CD4-positive, alpha-beta T cell treated with Interleukin-6 for 4 hours (primary cell): ENCODE measurements at regions not wholly inside any gene's neighbourhood (a gene's known extent, or its start where the extent isn't known, plus 50 kb on each side); places are given as distances from the start of the nearest gene placed in this dataset.

ENCODE experiments used
- DNase-seq: peaks from one replicate; pipeline ENCODE4 v3.0.0-alpha.2; 2020; ENCODE audit warnings: mixed read lengths

DNA sequence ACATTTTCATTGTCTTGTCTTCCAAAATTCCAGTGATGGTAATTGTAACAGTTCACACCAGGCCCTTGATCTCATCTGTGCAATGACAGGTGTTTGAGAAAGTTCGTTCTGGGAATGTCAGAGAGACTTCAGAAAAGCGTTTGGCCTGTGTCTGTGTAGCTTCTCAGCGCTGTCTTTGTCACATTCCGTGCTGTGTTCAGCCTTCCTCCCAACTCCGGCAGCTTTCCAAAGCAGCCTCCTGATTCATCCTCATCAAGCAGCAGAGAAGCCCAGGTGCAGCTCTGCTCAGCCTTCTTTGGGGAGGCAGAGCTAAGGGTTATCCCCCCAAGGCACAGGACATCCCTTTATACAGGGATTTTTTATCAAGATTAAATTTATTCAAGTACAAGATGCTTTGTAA is 494.0 kb upstream of the SUCLG2 start:
- DNase-seq = no peak

DNA sequence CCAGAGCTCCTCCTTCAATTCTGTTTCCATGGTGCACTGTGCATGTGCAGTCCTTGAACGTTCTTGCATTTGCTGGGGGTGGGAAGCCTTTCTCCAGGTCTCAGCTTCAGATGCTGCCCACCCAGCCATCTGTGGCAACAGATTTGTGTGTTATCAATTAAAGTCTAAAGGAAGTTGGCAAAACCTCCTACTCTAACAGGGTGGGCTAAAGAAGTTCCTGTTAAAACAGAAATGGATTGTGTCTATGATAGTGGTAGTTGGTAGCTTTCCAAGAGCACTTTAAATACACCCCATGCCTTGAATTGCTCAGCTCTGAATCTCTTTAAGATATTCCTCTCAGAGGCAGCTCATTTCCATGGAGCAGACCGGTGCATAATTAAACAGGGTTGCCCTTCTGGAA is 488.0 kb upstream of the SUCLG2 start:
- no peak for DNase-seq

- no peak for DNase-seq
Measured at GRCh38 chr3:68139897-68140296, 485.5 kb upstream of the SUCLG2 start.

- DNase-seq = no peak
Measured at GRCh38 chr3:68136411-68136810, 482.0 kb upstream of the SUCLG2 start.

DNA sequence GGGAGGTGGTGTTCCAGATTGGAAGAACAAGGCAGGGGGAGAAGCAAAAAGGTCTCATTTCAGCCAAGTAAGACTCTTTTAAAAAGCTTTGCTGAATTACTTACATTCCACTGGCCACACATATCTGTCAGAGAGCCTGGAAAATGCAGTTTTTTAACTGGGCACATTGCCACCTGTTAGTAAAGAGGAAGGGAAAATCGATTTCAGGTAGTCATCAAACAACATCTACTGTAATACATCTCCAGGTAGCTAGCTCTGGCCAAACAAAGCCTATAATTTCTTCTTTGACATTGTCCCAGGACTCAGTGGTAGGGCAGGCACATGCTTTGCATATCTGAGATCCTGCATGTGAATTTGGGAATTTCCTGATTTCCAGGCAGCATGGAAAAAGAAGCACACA is 480.7 kb upstream of the SUCLG2 start:
- no peak for DNase-seq

GRCh38 chr3:68129065-68129464 is 474.7 kb upstream of the SUCLG2 start:
- DNase-seq = no peak

DNA sequence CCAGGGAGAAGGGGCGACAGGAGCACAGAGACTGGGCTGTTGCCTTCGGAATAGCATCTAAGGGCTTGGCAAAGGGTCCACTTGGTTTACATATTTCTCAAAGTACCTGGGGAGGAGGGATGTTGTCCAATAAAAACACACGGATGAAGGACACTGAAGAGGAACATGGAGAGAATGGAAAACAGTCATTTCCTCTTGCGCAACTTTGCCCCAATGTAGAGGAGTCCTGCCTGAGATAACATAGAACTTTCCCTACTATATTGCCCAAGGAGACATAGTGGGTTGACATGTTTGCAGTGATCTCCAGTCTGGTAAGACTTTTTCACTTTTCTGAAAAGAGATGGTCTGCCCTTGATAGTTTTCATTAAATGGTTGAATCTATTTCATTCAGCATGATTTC is 468.8 kb upstream of the SUCLG2 start:
- DNase-seq = no peak

DNA sequence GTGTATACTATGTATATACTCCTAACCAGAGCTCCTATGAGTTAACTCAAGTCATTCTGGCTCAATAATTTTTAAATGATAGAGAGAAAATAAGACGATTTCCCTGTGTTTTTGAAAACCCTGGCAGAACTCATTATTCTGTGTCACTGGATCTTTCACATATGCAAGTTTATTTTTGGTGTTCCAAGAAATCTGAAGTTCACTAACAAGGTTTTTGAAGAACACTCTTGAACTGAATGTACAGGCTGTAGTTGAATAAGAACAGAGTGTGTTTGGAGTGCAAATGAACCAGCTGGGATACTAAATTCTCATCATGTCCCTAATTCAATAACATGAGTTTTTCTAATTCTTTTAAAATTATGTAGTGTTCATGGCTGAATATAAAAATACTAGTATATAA is 466.9 kb upstream of the SUCLG2 start:
- no peak for DNase-seq

- DNase-seq = no peak
Measured at GRCh38 chr3:68116580-68116979, 462.2 kb upstream of the SUCLG2 start.

DNA sequence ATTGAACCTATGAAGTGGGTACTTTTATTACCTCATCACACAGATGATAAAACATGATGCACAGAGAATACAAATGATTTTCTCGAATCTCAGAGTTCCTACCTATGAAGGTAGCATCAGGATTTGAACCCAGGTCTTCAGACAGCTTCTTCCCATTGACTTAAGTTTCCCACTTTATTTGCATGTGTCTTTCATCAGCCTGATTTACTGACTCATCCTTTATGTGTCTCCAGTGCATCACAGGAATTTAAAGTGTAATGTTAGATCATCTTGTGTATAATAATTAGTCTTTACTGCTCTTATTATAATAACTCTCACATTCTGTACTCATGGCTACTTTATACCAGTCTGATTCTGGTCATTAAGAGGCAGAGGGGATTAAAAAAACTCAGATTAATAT is 449.4 kb upstream of the SUCLG2 start:
- DNase-seq = no peak

DNA sequence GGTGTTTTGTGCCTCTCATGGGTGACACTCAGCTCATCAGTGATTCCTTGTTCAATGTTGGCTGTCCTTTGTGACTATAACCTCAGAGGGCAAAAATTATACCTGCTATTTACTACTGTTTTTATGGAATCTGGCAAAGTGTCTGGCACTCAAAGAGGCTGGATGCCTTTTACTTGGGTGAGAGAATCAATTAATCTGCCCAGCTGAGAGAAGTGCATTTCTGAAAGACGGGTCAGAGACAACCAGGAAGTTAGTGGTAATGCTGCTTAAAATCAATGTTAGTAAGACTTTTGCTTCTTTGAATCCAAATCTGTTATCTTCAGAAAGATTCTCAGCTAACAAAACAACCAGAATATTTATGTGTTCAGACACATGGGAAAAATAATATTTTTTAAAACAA is 436.2 kb upstream of the SUCLG2 start:
- DNase-seq = no peak

DNA sequence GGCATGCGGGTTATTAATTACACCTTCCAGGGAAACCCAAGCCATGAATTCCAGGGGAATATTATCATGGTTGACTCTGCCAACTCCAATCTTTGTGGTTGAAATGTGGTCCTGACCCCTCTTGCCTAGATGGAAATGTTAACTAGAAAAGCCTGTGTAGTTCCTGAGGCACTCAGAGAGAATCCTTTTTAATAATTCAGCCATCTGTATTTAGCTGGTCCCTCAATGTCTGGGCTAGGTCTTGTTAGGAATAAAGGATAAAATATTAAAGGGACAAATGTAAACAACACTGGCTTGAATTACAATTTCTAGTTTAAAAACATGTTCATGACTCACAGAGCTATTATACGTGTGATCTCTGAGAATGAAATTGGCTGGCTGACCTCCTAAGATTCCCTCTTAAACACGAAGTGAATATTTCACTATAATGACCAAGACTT is 435.2 kb upstream of the SUCLG2 start:
- no peak for DNase-seq

DNA sequence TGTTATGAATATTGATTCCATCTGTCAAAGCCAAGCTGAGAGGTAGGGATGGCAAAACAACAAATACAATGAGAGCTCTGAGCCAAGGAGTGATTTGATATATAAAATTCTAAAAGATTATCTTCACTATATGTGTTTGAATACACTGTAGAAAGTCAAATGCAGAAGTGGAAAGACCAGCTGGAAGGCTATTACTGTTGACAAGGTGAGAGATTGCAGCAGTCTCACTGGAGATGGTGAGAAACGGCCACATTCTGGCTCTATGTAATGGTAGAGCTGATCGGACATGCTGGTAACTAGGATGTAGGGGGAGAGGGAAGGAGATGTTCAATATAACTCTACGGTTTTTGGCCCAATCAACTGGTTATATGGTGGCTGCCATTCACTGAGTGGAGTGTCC is 434.2 kb upstream of the SUCLG2 start:
- DNase-seq = no peak

DNA sequence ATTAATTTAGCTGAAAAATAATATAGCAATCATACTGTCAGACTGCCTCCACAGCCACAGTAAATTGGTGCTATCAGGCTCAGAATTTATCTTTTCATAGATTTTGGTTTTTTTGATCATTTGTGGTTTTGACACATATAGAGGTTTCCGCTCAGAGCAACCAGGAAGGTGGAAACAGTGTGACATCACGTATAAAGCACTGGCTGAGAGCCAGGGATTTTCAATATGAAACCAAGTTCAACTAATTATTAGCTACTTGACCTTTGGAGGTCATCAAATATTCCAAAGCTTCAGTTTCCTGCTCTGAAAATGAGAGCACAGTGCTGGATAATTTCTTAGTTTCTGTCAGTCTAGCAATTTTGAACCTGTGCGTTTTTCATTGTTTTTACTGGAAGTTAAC is 433.8 kb upstream of the SUCLG2 start:
- peak; percentile 58 for DNase-seq

DNA sequence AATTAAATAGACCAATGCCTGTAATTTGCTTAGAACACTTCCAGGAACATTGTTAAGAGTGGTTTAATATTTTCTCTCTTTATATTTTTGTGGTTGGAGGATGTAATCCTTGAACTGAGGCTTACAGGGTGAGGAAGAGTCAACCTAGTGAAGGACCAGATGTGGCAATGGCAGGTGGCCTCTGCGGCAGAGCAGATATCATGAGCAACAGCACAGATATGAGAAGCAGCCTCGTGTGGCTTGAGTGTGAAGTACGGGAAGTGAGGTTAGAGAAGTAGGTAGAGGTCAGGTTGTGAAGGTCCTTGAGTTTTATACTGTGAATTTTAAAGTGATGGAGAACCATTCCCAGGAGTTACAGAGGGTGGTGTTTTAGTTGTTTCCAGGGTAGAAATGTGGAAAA is 417.6 kb upstream of the SUCLG2 start:
- DNase-seq = no peak

DNA sequence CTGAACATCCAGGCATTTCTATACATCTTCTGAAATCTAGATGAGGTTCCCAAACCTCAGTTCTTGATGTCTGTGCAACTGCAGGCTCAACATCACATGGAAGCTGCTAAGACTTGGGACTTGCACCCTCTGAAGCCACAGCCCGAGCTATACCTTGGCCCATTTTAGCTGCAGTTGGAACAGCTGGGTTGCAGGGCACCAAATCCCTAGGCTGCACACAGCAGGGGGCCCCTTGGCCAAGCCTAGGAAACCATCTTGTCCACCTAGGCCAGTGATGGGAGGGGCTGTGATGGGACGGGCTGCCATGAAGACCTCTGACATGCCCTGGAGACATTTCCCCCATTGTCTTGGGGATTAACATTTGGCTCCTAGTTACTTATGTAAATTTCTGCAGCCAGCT is 415.8 kb upstream of the SUCLG2 start:
- DNase-seq = no peak

- DNase-seq = no peak
Measured at GRCh38 chr3:68067314-68067713, 412.9 kb upstream of the SUCLG2 start.

GRCh38 chr3:68062926-68063325 is 408.5 kb upstream of the SUCLG2 start:
- DNase-seq = no peak

- no peak for DNase-seq
Measured at GRCh38 chr3:68060910-68061309, 406.5 kb upstream of the SUCLG2 start.

DNA sequence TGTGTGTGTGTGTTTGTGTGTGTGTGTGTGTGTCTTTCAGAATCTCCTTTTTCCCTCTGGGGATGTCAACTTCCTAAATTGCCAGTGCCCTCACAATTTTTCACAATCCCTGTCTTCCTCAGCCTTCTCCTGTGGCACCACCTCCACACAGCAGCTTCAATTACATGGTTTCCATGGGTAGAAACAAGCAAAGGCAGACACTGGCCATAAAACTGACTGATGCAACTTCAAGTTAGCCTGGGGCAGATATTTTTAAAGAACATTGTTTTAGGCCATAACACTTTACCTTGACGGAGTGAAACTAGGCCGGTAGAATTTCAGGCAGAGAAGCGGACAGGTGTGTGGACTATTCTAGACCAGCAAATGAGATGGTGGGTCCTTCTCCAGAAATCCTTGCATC is 405.8 kb upstream of the SUCLG2 start:
- no peak for DNase-seq

DNA sequence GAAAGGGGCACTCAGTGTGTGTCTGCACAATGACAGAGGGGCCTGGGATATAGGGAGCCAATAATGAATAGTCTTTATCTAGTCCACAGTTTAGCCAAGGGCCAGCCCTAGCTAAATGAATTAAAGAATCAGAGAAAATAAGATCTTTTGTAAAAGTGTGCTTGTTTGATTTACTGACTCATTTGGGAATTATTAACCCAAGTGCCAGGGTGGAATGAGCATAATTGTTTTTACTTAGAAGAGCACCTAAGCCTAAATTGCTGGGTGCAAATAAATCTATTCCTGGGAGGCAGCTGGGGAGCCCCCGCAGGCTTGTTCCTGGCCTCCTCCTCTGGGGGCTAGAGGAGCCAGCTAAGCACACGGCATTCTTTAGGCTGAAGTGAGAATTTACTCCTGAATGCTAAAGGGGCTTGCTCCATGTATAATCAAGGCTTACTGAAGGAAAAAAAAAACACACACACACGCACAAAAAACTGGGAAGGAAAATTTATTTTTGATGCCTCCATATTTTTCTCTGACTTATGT is 405.3 kb upstream of the SUCLG2 start:
- no peak for DNase-seq

GRCh38 chr3:68057637-68058320 is 403.4 kb upstream of the SUCLG2 start:
- DNase-seq = peak; percentile 67

GRCh38 chr3:68056556-68056955 is 402.1 kb upstream of the SUCLG2 start:
- DNase-seq = no peak

DNA sequence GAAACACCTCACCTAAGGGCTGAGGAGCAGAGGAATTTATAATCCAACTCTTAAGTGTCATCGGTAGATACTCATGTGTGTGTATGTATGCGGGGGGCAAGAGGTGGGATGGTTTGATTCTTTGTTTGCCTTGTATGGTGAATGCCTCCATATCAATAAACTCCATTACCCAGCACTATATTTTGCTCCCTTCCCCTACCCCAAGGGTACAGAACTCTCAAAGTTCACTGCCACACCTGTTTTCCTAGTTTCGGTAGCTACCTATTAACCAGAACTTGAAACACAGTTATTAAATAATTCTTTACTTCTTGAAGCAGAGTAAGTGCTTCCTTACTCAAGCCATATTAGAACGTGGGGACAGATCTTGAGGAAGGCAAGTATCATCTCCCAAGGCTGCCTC is 400.8 kb upstream of the SUCLG2 start:
- DNase-seq = no peak

GRCh38 chr3:68049776-68050175 is 395.4 kb upstream of the SUCLG2 start:
- no peak for DNase-seq
